ENCODE measurements at regions not wholly inside any gene's neighbourhood (a gene's known extent, or its start where the extent isn't known, plus 50 kb on each side); places are given as distances from the start of the nearest gene placed in this dataset.

DNA sequence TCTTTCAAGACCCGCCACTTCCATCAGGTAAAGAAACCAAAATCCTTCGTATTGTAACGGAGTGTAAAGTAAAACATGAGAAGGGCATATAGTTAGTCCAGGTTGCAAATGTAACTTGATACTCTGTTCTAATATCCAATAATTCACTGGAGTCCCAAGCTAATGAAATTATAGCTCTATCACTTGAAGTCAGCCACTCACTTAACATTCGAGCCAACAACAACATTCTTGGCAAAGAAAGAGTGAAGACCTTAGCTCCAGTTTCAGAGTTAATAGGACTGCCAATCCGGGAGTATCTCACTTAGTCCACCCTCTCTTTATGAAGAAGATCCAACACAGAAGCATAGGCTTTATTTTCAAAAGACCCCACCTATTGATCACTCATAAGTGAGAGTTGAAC lies 298.0 kb upstream of the SOX11 start:
- in situ Hi-C loops (cut with HindIII; ENCODE audit: extremely low pct_ligation_motif_present, low pct_unique_long_range_greater_than_20kb) (no loop called here), intact Hi-C loops (cut with micrococcal nuclease; ENCODE audit: unreplicated experiment) (no loop called here)
- no peaks in the 10 kb centered on the region for H3K4me1 ChIP-seq (ENCODE audit: insufficient read depth, low read length)
- no peak overlapping the region for H2AFZ ChIP-seq (ENCODE audit: low read length)
- H3K36me3 ChIP-seq (replicated peaks in 1 of 2; ENCODE audit: control insufficient read depth in 1 of 2, insufficient read depth in 2 of 2, low read length in 2 of 2): no peaks in the 10 kb centered on the region
- no peak overlapping the region for H3K4me2 ChIP-seq (ENCODE audit: low read depth, low read length)
- H3K9ac ChIP-seq (ENCODE audit: insufficient read depth, low read depth, low read length): no peak overlapping the region
- 1% methylated on average over 5 of the region's 5 CpGs for WGBS (ENCODE audit: low lambda C conversion rate)
- ATAC-seq (no peak), DNase-seq (ENCODE audit: low spot score) (no peak), FAIRE-seq (no peak)
- no peak overlapping the region for H3K27ac ChIP-seq (ENCODE audit: extremely low read length, insufficient read depth, low read length)
- H3K9me3 ChIP-seq (ENCODE audit: low read length): no peaks in the 10 kb centered on the region
- ChIA-PET POLR2A (no interaction called here), CTCF (ENCODE audit: low intra/inter-chr PET ratio, low total read pairs) (no interaction called here)
- no peak overlapping the region for H3K4me3 ChIP-seq (replicated peaks in 1 of 3; ENCODE audit: insufficient read depth in 1 of 3, low read depth in 2 of 3, low read length in 3 of 3)
- H3K27me3 ChIP-seq (ENCODE audit: control insufficient read depth in 1 of 2, insufficient read depth in 2 of 2, low read length in 2 of 2): no peaks in the 10 kb centered on the region
- TF ChIP-seq AKAP8 (CRISPR knock-in tag; IDR thresholded peaks at IDR 0.05) (no peak), THYN1 (CRISPR knock-in tag; IDR thresholded peaks at IDR 0.05; ENCODE audit: borderline replicate concordance, low read depth) (no peak)
- no peaks in the 10 kb centered on the region for H4K20me1 ChIP-seq (ENCODE audit: insufficient read depth, low read length)
- no TSS peak for BruUV-seq (replicated peaks)
- H3K79me2 ChIP-seq (ENCODE audit: insufficient read depth, low read length): no peaks in the 10 kb centered on the region

DNA sequence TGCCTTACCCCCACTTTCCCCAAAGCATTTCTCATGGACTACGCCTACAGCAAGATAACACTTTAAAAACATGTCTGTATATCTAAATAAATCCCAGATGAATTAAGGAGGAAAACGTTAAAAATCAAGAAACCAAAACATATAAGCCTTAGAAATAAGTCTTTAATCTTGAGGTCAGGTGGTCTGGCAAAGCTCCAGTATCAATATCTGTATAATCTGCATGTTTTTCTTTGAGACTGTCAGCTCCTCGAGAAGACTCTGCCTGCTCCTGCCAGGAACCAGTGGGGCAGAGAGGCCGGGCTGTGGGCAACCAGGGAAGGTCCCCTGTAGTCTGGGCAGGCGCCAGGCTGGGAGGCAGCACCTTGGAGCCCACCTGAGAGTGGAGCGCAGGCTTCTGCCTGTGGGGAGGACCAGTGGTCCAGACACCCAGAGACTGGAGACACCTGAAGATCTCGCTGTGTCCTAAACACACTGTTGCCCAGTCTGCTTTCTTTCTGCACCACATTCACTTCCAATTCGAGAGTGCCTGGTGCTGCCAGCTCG lies 291.0 kb upstream of the SOX11 start:
- CTCF ChIA-PET (ENCODE audit: low intra/inter-chr PET ratio, low total read pairs): no interaction called here

More for the DNA sequence above, 291.0 kb upstream of the SOX11 start:
- Histone ChIP-seq H3K9ac (ENCODE audit: insufficient read depth, low read depth, low read length) (no peak overlapping the region), H2AFZ (ENCODE audit: low read length) (no peak overlapping the region), H3K9me3 (ENCODE audit: low read length) (no peaks in the 10 kb centered on the region), H3K36me3 (replicated peaks in 1 of 2; ENCODE audit: control insufficient read depth in 1 of 2, insufficient read depth in 2 of 2, low read length in 2 of 2) (no peaks in the 10 kb centered on the region), H3K4me2 (ENCODE audit: low read depth, low read length) (no peak overlapping the region), H3K4me3 (replicated peaks in 1 of 3; ENCODE audit: insufficient read depth in 1 of 3, low read depth in 2 of 3, low read length in 3 of 3) (no peak overlapping the region), H3K27ac (ENCODE audit: extremely low read length, insufficient read depth, low read length) (no peak overlapping the region), H3K79me2 (ENCODE audit: insufficient read depth, low read length) (no peaks in the 10 kb centered on the region), H3K4me1 (ENCODE audit: insufficient read depth, low read length) (no peaks in the 10 kb centered on the region), H4K20me1 (ENCODE audit: insufficient read depth, low read length) (no peaks in the 10 kb centered on the region), H3K27me3 (ENCODE audit: control insufficient read depth in 1 of 2, insufficient read depth in 2 of 2, low read length in 2 of 2) (no peaks in the 10 kb centered on the region)
- POLR2A ChIA-PET: no interaction called here
- intact Hi-C loops (cut with micrococcal nuclease; ENCODE audit: unreplicated experiment) (no loop called here), in situ Hi-C loops (cut with HindIII; ENCODE audit: extremely low pct_ligation_motif_present, low pct_unique_long_range_greater_than_20kb) (no loop called here)
- 12% methylated on average over 5 of the region's 9 CpGs for WGBS (ENCODE audit: low lambda C conversion rate)
- ATAC-seq (no peak), DNase-seq (ENCODE audit: low spot score) (no peak), FAIRE-seq (no peak)
- TF ChIP-seq, protein P1, sequence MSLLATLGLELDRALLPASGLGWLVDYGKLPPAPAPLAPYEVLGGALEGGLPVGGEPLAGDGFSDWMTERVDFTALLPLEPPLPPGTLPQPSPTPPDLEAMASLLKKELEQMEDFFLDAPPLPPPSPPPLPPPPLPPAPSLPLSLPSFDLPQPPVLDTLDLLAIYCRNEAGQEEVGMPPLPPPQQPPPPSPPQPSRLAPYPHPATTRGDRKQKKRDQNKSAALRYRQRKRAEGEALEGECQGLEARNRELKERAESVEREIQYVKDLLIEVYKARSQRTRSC (CRISPR knock-in tag; IDR thresholded peaks at IDR 0.05; ENCODE audit: low read depth): no peak
- TF ChIP-seq DPF2 (CRISPR knock-in tag; IDR thresholded peaks at IDR 0.05; ENCODE audit: borderline replicate concordance, low read depth) (no peak), NR2C2 (CRISPR knock-in tag; IDR thresholded peaks at IDR 0.05; ENCODE audit: borderline replicate concordance) (no peak), AHR (CRISPR knock-in tag; IDR thresholded peaks at IDR 0.05) (no peak), ZBTB1 (CRISPR knock-in tag; IDR thresholded peaks at IDR 0.05; ENCODE audit: borderline replicate concordance) (no peak), SAP130 (CRISPR knock-in tag; IDR thresholded peaks at IDR 0.05; ENCODE audit: low read depth) (no peak), MAZ (IDR thresholded peaks at IDR 0.05; ENCODE audit: borderline replicate concordance, low read depth, low read length) (no peak), MAZ (CRISPR knock-in tag; IDR thresholded peaks at IDR 0.05; ENCODE audit: low read depth) (no peak)
- TF ChIP-seq, protein P2, sequence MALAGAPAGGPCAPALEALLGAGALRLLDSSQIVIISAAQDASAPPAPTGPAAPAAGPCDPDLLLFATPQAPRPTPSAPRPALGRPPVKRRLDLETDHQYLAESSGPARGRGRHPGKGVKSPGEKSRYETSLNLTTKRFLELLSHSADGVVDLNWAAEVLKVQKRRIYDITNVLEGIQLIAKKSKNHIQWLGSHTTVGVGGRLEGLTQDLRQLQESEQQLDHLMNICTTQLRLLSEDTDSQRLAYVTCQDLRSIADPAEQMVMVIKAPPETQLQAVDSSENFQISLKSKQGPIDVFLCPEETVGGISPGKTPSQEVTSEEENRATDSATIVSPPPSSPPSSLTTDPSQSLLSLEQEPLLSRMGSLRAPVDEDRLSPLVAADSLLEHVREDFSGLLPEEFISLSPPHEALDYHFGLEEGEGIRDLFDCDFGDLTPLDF (CRISPR knock-in tag; IDR thresholded peaks at IDR 0.05): no peak
- TF ChIP-seq, protein P3, sequence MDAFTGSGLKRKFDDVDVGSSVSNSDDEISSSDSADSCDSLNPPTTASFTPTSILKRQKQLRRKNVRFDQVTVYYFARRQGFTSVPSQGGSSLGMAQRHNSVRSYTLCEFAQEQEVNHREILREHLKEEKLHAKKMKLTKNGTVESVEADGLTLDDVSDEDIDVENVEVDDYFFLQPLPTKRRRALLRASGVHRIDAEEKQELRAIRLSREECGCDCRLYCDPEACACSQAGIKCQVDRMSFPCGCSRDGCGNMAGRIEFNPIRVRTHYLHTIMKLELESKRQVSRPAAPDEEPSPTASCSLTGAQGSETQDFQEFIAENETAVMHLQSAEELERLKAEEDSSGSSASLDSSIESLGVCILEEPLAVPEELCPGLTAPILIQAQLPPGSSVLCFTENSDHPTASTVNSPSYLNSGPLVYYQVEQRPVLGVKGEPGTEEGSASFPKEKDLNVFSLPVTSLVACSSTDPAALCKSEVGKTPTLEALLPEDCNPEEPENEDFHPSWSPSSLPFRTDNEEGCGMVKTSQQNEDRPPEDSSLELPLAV (CRISPR knock-in tag; conservative IDR thresholded peaks at IDR 0.05; ENCODE audit: low read depth): no peak
- BruUV-seq (replicated peaks): no TSS peak
